LHCN-M2 (cell line): ENCODE measurements at regions not wholly inside any gene's neighbourhood (a gene's known extent, or its start where the extent isn't known, plus 50 kb on each side); places are given as distances from the start of the nearest gene placed in this dataset.

ENCODE experiments used
- DNase-seq: peaks from one replicate; pipeline ENCODE4 v3.0.0-alpha.2; 2012; ENCODE audit warnings: low read depth

- no peak for DNase-seq
Observed at GRCh38 chr2:48105848-48106247, 199.6 kb upstream of the FBXO11 start.

GRCh38 chr2:48107326-48107925, 201.1 kb upstream of the FBXO11 start:
- peak; percentile 61 for DNase-seq

- no peak for DNase-seq
Observed at GRCh38 chr2:48108455-48108854, 202.2 kb upstream of the FBXO11 start.

GRCh38 chr2:48109491-48110204, 203.3 kb upstream of the FBXO11 start:
- DNase-seq, result no peak

GRCh38 chr2:48110492-48110891, 204.0 kb upstream of the FOXN2 start:
- DNase-seq, result no peak

- DNase-seq, result no peak
Observed at GRCh38 chr2:48112911-48113680, 201.4 kb upstream of the FOXN2 start.

GRCh38 chr2:48113767-48114166, 200.7 kb upstream of the FOXN2 start:
- no peak for DNase-seq

- peak; percentile 57 for DNase-seq
Observed at GRCh38 chr2:48114256-48114655, 200.2 kb upstream of the FOXN2 start.

- no peak for DNase-seq
Observed at GRCh38 chr2:48116497-48116896, 198.0 kb upstream of the FOXN2 start.

GRCh38 chr2:48118895-48119294, 195.6 kb upstream of the FOXN2 start:
- DNase-seq, result no peak

- DNase-seq, result no peak
Observed at GRCh38 chr2:48120112-48120511, 194.4 kb upstream of the FOXN2 start.

GRCh38 chr2:48120759-48121242, 193.7 kb upstream of the FOXN2 start:
- DNase-seq, result peak; percentile 29

GRCh38 chr2:48122166-48122565, 192.3 kb upstream of the FOXN2 start:
- DNase-seq, result no peak

- no peak for DNase-seq
Observed at GRCh38 chr2:48124592-48124991, 189.9 kb upstream of the FOXN2 start.

GRCh38 chr2:48126162-48126561, 188.3 kb upstream of the FOXN2 start:
- peak; percentile 21 for DNase-seq

GRCh38 chr2:48127612-48128191, 186.8 kb upstream of the FOXN2 start:
- no peak for DNase-seq

GRCh38 chr2:48129293-48129950, 185.1 kb upstream of the FOXN2 start:
- DNase-seq, result peak; percentile 90

- DNase-seq, result peak; percentile 82
Observed at GRCh38 chr2:48131539-48132270, 182.8 kb upstream of the FOXN2 start.

GRCh38 chr2:48132271-48132625, 182.2 kb upstream of the FOXN2 start:
- no peak for DNase-seq

- no peak for DNase-seq
Observed at GRCh38 chr2:48134704-48135103, 179.8 kb upstream of the FOXN2 start.

- no peak for DNase-seq
Observed at GRCh38 chr2:48135797-48136196, 178.7 kb upstream of the FOXN2 start.
